Smooth muscle cell (in vitro differentiated cells): ENCODE measurements at regions not wholly inside any gene's neighbourhood (a gene's known extent, or its start where the extent isn't known, plus 50 kb on each side); places are given as distances from the start of the nearest gene placed in this dataset.

Source experiments
- DNase-seq: peaks from one replicate; lab custom pipeline; 2025; ENCODE audit not compliant: unreplicated experiment; lab: John Stamatoyannopoulos, UW
- H2AFZ ChIP-seq: fragments of 200-600 bp; sonication (generic); 2 replicates; pipeline ENCODE4 v1.6.0; 2016; ENCODE audit warnings: antibody characterized with exemption, low read depth, mild to moderate bottlenecking
- H3F3A ChIP-seq: fragments of 200-600 bp; sonication (generic); 2 replicates; pipeline ENCODE4 v1.6.0; 2017; ENCODE audit warnings: antibody characterized with exemption, low read depth
- H3K27ac ChIP-seq: fragments of 200-600 bp; sonication (generic); 2 replicates; pipeline ENCODE4 v1.5.1; 2016; ENCODE audit warnings: low read depth, mild to moderate bottlenecking
- H3K27me3 ChIP-seq: fragments of 200-600 bp; sonication (generic); 2 replicates; pipeline ENCODE4 v1.6.1; 2016; ENCODE audit warnings: low read depth, mild to moderate bottlenecking
- H3K36me3 ChIP-seq: fragments of 200-600 bp; sonication (generic); 2 replicates; pipeline ENCODE4 v1.5.1; 2016; ENCODE audit warnings: low read depth
- H3K4me1 ChIP-seq: fragments of 200-600 bp; sonication (generic); 2 replicates; pipeline ENCODE4 v1.5.1; 2016; ENCODE audit warnings: low read depth
- H3K4me2 ChIP-seq: fragments of 200-600 bp; sonication (generic); 2 replicates; pipeline ENCODE4 v1.6.0; 2016; ENCODE audit warnings: mild to moderate bottlenecking
- H3K4me3 ChIP-seq: fragments of 200-600 bp; sonication (generic); 2 replicates; pipeline ENCODE4 v1.5.1; 2016; ENCODE audit warnings: mild to moderate bottlenecking
- H3K79me2 ChIP-seq: fragments of 200-600 bp; sonication (generic); 2 replicates; pipeline ENCODE4 v1.6.0; 2016; ENCODE audit warnings: low read depth, mild to moderate bottlenecking
- H3K9ac ChIP-seq: fragments of 200-600 bp; sonication (generic); 2 replicates; pipeline ENCODE4 v1.6.0; 2016; ENCODE audit warnings: low read depth
- H3K9me3 ChIP-seq: fragments of 200-600 bp; sonication (generic); replicated peaks from 2 replicates; pipeline ENCODE4 v1.5.1; 2016; ENCODE audit warnings: low read depth
- H4K20me1 ChIP-seq: fragments of 200-600 bp; sonication (generic); 2 replicates; pipeline ENCODE4 v1.6.0; 2016; ENCODE audit warnings: low read depth
- WGBS: methylation state at CpG from one replicate; pipeline ENCODE4 v1.1.7; 2016; ENCODE audit warnings: low lambda C conversion rate; 5-methylcytosine and 5-hydroxymethylcytosine counted together
- TF ChIP-seq, protein P1 (sequence below): fragments of 200-600 bp; sonication (generic); IDR thresholded peaks from 2 replicates; pipeline ENCODE4 v1.5.1; 2017; ENCODE audit warnings: borderline replicate concordance, mild to moderate bottlenecking, antibody characterized with exemption; ENCODE audit not compliant: insufficient read depth, poor library complexity, severe bottlenecking

- 80% methylated on average over 2 of the region's 2 CpGs for whole genome bisulfite sequencing
- no peaks in the 10 kb centered on the region for H3K4me1 ChIP-seq
- no peaks in the 10 kb centered on the region for H3K9me3 ChIP-seq
- no peaks in the 10 kb centered on the region for H4K20me1 ChIP-seq
- H3K27me3 ChIP-seq = no peaks in the 10 kb centered on the region
- H2AFZ ChIP-seq = no peak overlapping the region
- no peaks in the 10 kb centered on the region for H3F3A ChIP-seq
- H3K36me3 ChIP-seq = no peaks in the 10 kb centered on the region
- H3K9ac ChIP-seq = no peak overlapping the region
- H3K79me2 ChIP-seq = no peaks in the 10 kb centered on the region
- no peak for DNase-seq
- H3K27ac ChIP-seq = no peak overlapping the region
- TF ChIP-seq, protein P1, sequence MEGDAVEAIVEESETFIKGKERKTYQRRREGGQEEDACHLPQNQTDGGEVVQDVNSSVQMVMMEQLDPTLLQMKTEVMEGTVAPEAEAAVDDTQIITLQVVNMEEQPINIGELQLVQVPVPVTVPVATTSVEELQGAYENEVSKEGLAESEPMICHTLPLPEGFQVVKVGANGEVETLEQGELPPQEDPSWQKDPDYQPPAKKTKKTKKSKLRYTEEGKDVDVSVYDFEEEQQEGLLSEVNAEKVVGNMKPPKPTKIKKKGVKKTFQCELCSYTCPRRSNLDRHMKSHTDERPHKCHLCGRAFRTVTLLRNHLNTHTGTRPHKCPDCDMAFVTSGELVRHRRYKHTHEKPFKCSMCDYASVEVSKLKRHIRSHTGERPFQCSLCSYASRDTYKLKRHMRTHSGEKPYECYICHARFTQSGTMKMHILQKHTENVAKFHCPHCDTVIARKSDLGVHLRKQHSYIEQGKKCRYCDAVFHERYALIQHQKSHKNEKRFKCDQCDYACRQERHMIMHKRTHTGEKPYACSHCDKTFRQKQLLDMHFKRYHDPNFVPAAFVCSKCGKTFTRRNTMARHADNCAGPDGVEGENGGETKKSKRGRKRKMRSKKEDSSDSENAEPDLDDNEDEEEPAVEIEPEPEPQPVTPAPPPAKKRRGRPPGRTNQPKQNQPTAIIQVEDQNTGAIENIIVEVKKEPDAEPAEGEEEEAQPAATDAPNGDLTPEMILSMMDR = no peak
- no peak overlapping the region for H3K4me2 ChIP-seq
- H3K4me3 ChIP-seq = no peak overlapping the region
These were observed 1403.1 kb upstream of the ALCAM start for GRCh38 chr3:103963599-103963998.

GRCh38 chr3:103965764-103966163 is 1400.9 kb upstream of the ALCAM start:
- Histone ChIP-seq H3K27ac (no peak overlapping the region), H3F3A (no peaks in the 10 kb centered on the region), H3K9ac (no peak overlapping the region), H3K9me3 (no peaks in the 10 kb centered on the region), H3K4me2 (no peak overlapping the region), H3K79me2 (no peaks in the 10 kb centered on the region), H3K27me3 (no peaks in the 10 kb centered on the region), H3K4me3 (no peak overlapping the region), H2AFZ (no peak overlapping the region), H4K20me1 (no peaks in the 10 kb centered on the region), H3K4me1 (no peaks in the 10 kb centered on the region), H3K36me3 (no peaks in the 10 kb centered on the region)
- 95% methylated on average over 9 of the region's 9 CpGs for WGBS
- TF ChIP-seq, protein P1 = no peak
- no peak for DNase-seq

- Histone ChIP-seq H3K9ac (no peak overlapping the region), H3K27me3 (no peaks in the 10 kb centered on the region), H3K36me3 (no peaks in the 10 kb centered on the region), H3K4me2 (no peak overlapping the region), H3K79me2 (no peaks in the 10 kb centered on the region), H3K4me3 (no peak overlapping the region), H3K4me1 (no peaks in the 10 kb centered on the region), H3K27ac (no peak overlapping the region), H2AFZ (no peak overlapping the region), H3K9me3 (no peaks in the 10 kb centered on the region), H3F3A (no peaks in the 10 kb centered on the region), H4K20me1 (no peaks in the 10 kb centered on the region)
- TF ChIP-seq, protein P1 = no peak
- 96% methylated on average over 3 of the region's 3 CpGs for WGBS
- no peak for DNase-seq
These were observed 1400.0 kb upstream of the ALCAM start for GRCh38 chr3:103966749-103967148.

GRCh38 chr3:103968131-103968530 is 1398.6 kb upstream of the ALCAM start:
- no peak overlapping the region for H3K9ac ChIP-seq
- no peaks in the 10 kb centered on the region for H3K27me3 ChIP-seq
- H3F3A ChIP-seq = no peaks in the 10 kb centered on the region
- no peak overlapping the region for H3K27ac ChIP-seq
- H3K79me2 ChIP-seq = no peaks in the 10 kb centered on the region
- no peak overlapping the region for H2AFZ ChIP-seq
- H4K20me1 ChIP-seq = no peaks in the 10 kb centered on the region
- H3K36me3 ChIP-seq = no peaks in the 10 kb centered on the region
- H3K4me2 ChIP-seq = no peak overlapping the region
- TF ChIP-seq, protein P1 = no peak
- H3K4me3 ChIP-seq = no peak overlapping the region
- 94% methylated on average over 2 of the region's 2 CpGs for WGBS
- H3K4me1 ChIP-seq = no peaks in the 10 kb centered on the region
- DNase-seq = no peak
- H3K9me3 ChIP-seq = no peaks in the 10 kb centered on the region
